Fibroblast of villous mesenchyme (primary cell): ENCODE measurements at regions not wholly inside any gene's neighbourhood (a gene's known extent, or its start where the extent isn't known, plus 50 kb on each side); places are given as distances from the start of the nearest gene placed in this dataset.

Experiments
- DNase-seq: peaks from one replicate; pipeline ENCODE4 v3.0.0-alpha.2; 2010; ENCODE audit warnings: low read depth
- H3K4me3 ChIP-seq: 2 replicates; pipeline ENCODE4 v1.5.1; 2011; ENCODE audit warnings: low read depth, mild to moderate bottlenecking, low read length
- TF ChIP-seq, protein P1 (sequence below): IDR thresholded peaks from 2 replicates; pipeline ENCODE4 v1.5.1; 2012; ENCODE audit warnings: low read depth, mild to moderate bottlenecking, low read length; ENCODE audit not compliant: insufficient read depth

DNA sequence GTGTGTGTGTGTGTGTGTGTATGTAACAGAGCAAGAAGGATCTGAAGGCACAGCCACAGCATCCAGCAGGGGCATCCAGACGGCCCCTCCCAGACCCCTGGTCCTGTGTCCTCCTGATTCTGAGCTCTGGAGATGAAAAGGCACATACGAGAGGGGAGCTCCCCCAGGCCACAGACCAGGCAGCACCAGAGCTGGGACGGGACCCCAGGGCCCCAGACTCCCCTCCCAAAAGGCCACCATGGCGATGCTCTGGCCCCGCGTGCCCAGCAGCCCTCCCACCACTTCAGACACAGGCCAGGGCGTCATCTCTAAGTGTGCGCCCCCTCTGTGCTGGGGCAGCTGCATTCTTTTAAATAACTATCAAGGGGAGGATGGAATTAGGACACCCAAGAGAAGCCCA lies 245.8 kb downstream of the MATN1 start:
- DNase-seq: no peak
- H3K4me3 ChIP-seq: no peak overlapping the region
- TF ChIP-seq, protein P1, sequence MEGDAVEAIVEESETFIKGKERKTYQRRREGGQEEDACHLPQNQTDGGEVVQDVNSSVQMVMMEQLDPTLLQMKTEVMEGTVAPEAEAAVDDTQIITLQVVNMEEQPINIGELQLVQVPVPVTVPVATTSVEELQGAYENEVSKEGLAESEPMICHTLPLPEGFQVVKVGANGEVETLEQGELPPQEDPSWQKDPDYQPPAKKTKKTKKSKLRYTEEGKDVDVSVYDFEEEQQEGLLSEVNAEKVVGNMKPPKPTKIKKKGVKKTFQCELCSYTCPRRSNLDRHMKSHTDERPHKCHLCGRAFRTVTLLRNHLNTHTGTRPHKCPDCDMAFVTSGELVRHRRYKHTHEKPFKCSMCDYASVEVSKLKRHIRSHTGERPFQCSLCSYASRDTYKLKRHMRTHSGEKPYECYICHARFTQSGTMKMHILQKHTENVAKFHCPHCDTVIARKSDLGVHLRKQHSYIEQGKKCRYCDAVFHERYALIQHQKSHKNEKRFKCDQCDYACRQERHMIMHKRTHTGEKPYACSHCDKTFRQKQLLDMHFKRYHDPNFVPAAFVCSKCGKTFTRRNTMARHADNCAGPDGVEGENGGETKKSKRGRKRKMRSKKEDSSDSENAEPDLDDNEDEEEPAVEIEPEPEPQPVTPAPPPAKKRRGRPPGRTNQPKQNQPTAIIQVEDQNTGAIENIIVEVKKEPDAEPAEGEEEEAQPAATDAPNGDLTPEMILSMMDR: no peak

- TF ChIP-seq, protein P1: no peak
- DNase-seq: no peak
- no peak overlapping the region for H3K4me3 ChIP-seq
These were observed 246.4 kb downstream of the MATN1 start for GRCh38 chr1:30476911-30477459.

DNA sequence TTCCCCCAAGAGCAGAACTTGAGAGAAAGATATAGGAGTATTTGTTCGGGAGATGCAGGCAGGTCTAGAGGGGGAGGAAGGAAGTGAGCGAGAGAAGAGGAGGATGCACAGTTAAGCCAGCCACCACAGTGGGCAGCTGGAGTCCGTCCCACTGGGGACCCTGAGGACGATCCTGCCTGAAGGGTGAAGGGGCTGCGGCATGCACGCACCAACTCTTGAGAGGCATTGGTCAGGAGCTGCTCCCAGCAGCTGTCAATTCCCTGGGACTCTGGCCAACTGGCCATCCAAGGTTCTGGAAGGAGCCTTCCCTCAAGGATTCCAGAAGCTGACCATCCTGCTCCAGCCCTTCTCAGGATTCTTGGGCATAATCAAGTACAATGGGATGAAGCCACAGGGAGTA lies 246.9 kb downstream of the MATN1 start:
- TF ChIP-seq, protein P1: no peak
- DNase-seq: no peak
- H3K4me3 ChIP-seq: no peak overlapping the region

DNA sequence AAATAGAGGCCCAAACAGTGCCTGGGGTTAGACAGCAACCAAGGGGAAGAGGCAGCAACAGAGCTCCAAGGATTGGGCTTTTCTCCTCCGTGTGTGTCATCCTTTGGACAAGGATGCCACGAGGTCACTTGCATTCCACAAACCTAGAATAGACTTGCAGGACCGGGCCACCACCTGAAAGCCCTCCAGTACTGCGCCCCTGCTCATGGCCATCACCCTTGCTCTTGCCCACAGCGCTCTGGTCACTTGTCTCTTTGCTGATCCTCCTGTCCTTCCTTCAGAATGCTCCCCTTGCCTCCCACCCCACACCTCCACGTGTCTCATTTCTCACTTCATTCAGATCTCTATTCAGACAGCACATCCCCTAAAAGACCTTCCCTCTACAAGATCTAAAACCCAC lies 247.4 kb downstream of the MATN1 start:
- DNase-seq: no peak
- H3K4me3 ChIP-seq: no peak overlapping the region
- TF ChIP-seq, protein P1: no peak

GRCh38 chr1:30475201-30475600 lies 248.2 kb downstream of the MATN1 start:
- TF ChIP-seq, protein P1: no peak
- no peak overlapping the region for H3K4me3 ChIP-seq
- DNase-seq: no peak

DNA sequence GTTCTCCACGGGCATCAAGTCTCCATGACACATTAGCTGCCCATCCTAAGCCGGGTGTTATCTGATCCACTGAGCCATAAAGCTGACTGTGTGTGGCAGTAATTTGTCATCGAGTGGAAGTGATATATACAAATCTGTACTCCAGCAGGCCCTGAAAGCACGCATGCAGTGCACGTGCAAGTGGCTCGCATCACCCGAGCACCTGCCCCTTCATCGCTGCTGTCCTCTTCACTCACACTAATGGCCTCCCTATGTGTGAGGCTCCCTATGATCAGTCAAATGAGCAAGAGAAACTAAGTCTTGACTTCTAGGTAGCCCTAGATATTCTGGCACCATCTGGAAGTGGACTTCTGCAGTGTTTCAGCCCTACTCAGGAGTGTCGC lies 248.6 kb downstream of the MATN1 start:
- no peak for DNase-seq
- H3K4me3 ChIP-seq: no peak overlapping the region
- TF ChIP-seq, protein P1: no peak
